Prostate gland (tissue), 2 donors: ENCODE measurements at regions not wholly inside any gene's neighbourhood (a gene's known extent, or its start where the extent isn't known, plus 50 kb on each side); places are given as distances from the start of the nearest gene placed in this dataset.

Experiments used
- CTCF ChIP-seq, 4 experiments: fragments of 200-600 bp in 2 of 4; fragments of 450-650 bp in 2 of 4; sonication (generic) in 2 of 4; IDR thresholded peaks; 1 replicate in 3 of 4; 2 replicates in 1 of 4; pipeline ENCODE4 v1.5.1; 2016 to 2019; ENCODE audit warnings: antibody characterized with exemption in 4 of 4, mild to moderate bottlenecking in 2 of 4, moderate library complexity in 2 of 4
- POLR2A ChIP-seq: fragments of 450-650 bp; IDR thresholded peaks from one replicate; pipeline ENCODE4 v1.6.1; 2016; ENCODE audit warnings: antibody characterized with exemption, mild to moderate bottlenecking
- POLR2AphosphoS5 ChIP-seq: sonication (generic); formaldehyde crosslinking; IDR thresholded peaks from one replicate; pipeline ENCODE4 v1.6.1; 2017; ENCODE audit warnings: antibody characterized with exemption

- no peak for TF ChIP-seq CTCF (IDR thresholded peaks at IDR 0.05)
- no peak for TF ChIP-seq POLR2A
- TF ChIP-seq POLR2AphosphoS5, result no peak
Measured at GRCh38 chr1:59238333-59238934, 58.5 kb upstream of the FGGY start.
